ENCODE measurements at regions not wholly inside any gene's neighbourhood (a gene's known extent, or its start where the extent isn't known, plus 50 kb on each side); places are given as distances from the start of the nearest gene placed in this dataset.

- H3K4me3 ChIP-seq, result no peak overlapping the region
- Mint-ChIP-seq H3K27ac (no peak overlapping the region), H3K36me3 (ENCODE audit: low read depth) (no peaks in the 10 kb centered on the region; the same call in 2 of the 3 replicates), H3K9me3 (peaks cover 6% of the 10 kb centered on the region), H3K27me3 (ENCODE audit: insufficient read depth, low read depth, poor library complexity) (peaks cover 4% of the 10 kb centered on the region), H3K4me3 (no peak overlapping the region), H3K4me1 (peaks cover 3% of the 10 kb centered on the region; the same call in 1 of the 3 replicates)
- no peaks in the 10 kb centered on the region for H3K27me3 ChIP-seq (ENCODE audit: insufficient read depth)
- H3K79me2 ChIP-seq (replicated peaks; ENCODE audit: insufficient read depth), result no peaks in the 10 kb centered on the region
- H3K4me2 ChIP-seq, result no peak overlapping the region
- H4K20me1 ChIP-seq (replicated peaks; ENCODE audit: insufficient read depth), result no peaks in the 10 kb centered on the region
- no peaks in the 10 kb centered on the region for H3F3A ChIP-seq (replicated peaks; ENCODE audit: low read depth)
- no peaks in the 10 kb centered on the region for H3K36me3 ChIP-seq (ENCODE audit: insufficient read depth)
- no peak overlapping the region for H3K27ac ChIP-seq (ENCODE audit: low read depth)
- H3K4me1 ChIP-seq (ENCODE audit: insufficient read depth), result no peaks in the 10 kb centered on the region
- DNase-seq (ENCODE audit: low spot score) (no peak), ATAC-seq (no peak)
- H2AFZ ChIP-seq, result no peak overlapping the region
- H3K9me2 ChIP-seq (ENCODE audit: insufficient read depth), result peaks cover 16% of the 10 kb centered on the region
- TF ChIP-seq POLR2AphosphoS5 (IDR thresholded peaks at IDR 0.05; ENCODE audit: low read depth) (no peak), ZNF114 (CRISPR knock-in tag; IDR thresholded peaks at IDR 0.05) (no peak)
Measured at GRCh38 chr3:39752751-39753150, 56.7 kb upstream of the MYRIP start.

- Mint-ChIP-seq H3K4me3 (no peak overlapping the region), H3K27ac (no peak overlapping the region), H3K36me3 (ENCODE audit: low read depth) (no peaks in the 10 kb centered on the region; the same call in 2 of the 3 replicates), H3K4me1 (peaks cover 3% of the 10 kb centered on the region; the same call in 1 of the 3 replicates), H3K9me3 (peaks cover 6% of the 10 kb centered on the region), H3K27me3 (ENCODE audit: insufficient read depth, low read depth, poor library complexity) (peaks cover 4% of the 10 kb centered on the region)
- H3K4me2 ChIP-seq, result no peak overlapping the region
- no peaks in the 10 kb centered on the region for H3K36me3 ChIP-seq (ENCODE audit: insufficient read depth)
- ATAC-seq (no peak), DNase-seq (ENCODE audit: low spot score) (no peak)
- no peaks in the 10 kb centered on the region for H3K4me1 ChIP-seq (ENCODE audit: insufficient read depth)
- H2AFZ ChIP-seq, result no peak overlapping the region
- H4K20me1 ChIP-seq (replicated peaks; ENCODE audit: insufficient read depth), result no peaks in the 10 kb centered on the region
- H3K79me2 ChIP-seq (replicated peaks; ENCODE audit: insufficient read depth), result no peaks in the 10 kb centered on the region
- no peaks in the 10 kb centered on the region for H3F3A ChIP-seq (replicated peaks; ENCODE audit: low read depth)
- H3K9me2 ChIP-seq (ENCODE audit: insufficient read depth), result peaks cover 13% of the 10 kb centered on the region; the same call in 1 of the 2 replicates
- H3K27me3 ChIP-seq (ENCODE audit: insufficient read depth), result no peaks in the 10 kb centered on the region
- H3K27ac ChIP-seq (ENCODE audit: low read depth), result no peak overlapping the region
- H3K4me3 ChIP-seq, result no peak overlapping the region
- TF ChIP-seq ZNF462 (CRISPR knock-in tag; IDR thresholded peaks at IDR 0.05) (no peak), POLR2AphosphoS5 (IDR thresholded peaks at IDR 0.05; ENCODE audit: low read depth) (no peak), CREB1 (CRISPR knock-in tag; IDR thresholded peaks at IDR 0.05; ENCODE audit: low read depth) (no peak), EZH2 (IDR thresholded peaks at IDR 0.05; ENCODE audit: low read depth, unreplicated experiment) (no peak), REST (IDR thresholded peaks at IDR 0.05; ENCODE audit: unreplicated experiment) (no peak), JUNB (IDR thresholded peaks at IDR 0.05; ENCODE audit: unreplicated experiment) (no peak), NANOG (IDR thresholded peaks at IDR 0.05; ENCODE audit: borderline replicate concordance) (no peak), CTCF (conservative IDR thresholded peaks at IDR 0.05; ENCODE audit: low read depth in 2 of 2) (no peak), ZNF114 (CRISPR knock-in tag; IDR thresholded peaks at IDR 0.05) (no peak), EZH2phosphoT487 (IDR thresholded peaks at IDR 0.05; ENCODE audit: unreplicated experiment) (no peak)
Measured at GRCh38 chr3:39753391-39753790, 56.0 kb upstream of the MYRIP start.

All from GM23338 (cell line).